ENCODE measurements at regions not wholly inside any gene's neighbourhood (a gene's known extent, or its start where the extent isn't known, plus 50 kb on each side); places are given as distances from the start of the nearest gene placed in this dataset.

GRCh38 chr1:228861832-228862180 lies 126.5 kb downstream of the RHOU start:
- Histone ChIP-seq H3K9me2 (ENCODE audit: insufficient read depth, low read length) (no peaks in the 10 kb centered on the region), H3K4me3 (ENCODE audit: low read length) (no peak overlapping the region), H3K4me2 (ENCODE audit: low read length) (no peak overlapping the region), H3F3A (ENCODE audit: insufficient read depth, low read length, poor library complexity, severe bottlenecking) (no peaks in the 10 kb centered on the region), H3K36me3 (ENCODE audit: insufficient read depth, low read length) (no peaks in the 10 kb centered on the region), H3K27ac (ENCODE audit: low read length) (no peak overlapping the region), H3K79me2 (replicated peaks; ENCODE audit: insufficient read depth, low read length) (no peaks in the 10 kb centered on the region), H3K9ac (ENCODE audit: low read length) (no peak overlapping the region), H3K9me3 (ENCODE audit: low read length) (no peaks in the 10 kb centered on the region), H4K20me1 (ENCODE audit: insufficient read depth) (no peaks in the 10 kb centered on the region), H2AFZ (ENCODE audit: low read depth, low read length) (no peak overlapping the region), H3K27me3 (ENCODE audit: insufficient read depth, low read depth, low read length) (no peaks in the 10 kb centered on the region)
- TF ChIP-seq REST (IDR thresholded peaks at IDR 0.05; ENCODE audit: borderline replicate concordance) (no peak), MXI1 (conservative IDR thresholded peaks at IDR 0.05; ENCODE audit: poor library complexity, severe bottlenecking) (no peak), EP300 (conservative IDR thresholded peaks at IDR 0.05; ENCODE audit: poor library complexity, severe bottlenecking) (no peak)

- Histone ChIP-seq H3K27ac (ENCODE audit: low read length) (no peak overlapping the region), H3K4me2 (ENCODE audit: low read length) (no peak overlapping the region), H3K79me2 (replicated peaks; ENCODE audit: insufficient read depth, low read length) (no peaks in the 10 kb centered on the region), H3K27me3 (ENCODE audit: insufficient read depth, low read depth, low read length) (no peaks in the 10 kb centered on the region), H3F3A (ENCODE audit: insufficient read depth, low read length, poor library complexity, severe bottlenecking) (no peaks in the 10 kb centered on the region), H3K4me3 (ENCODE audit: low read length) (no peak overlapping the region), H2AFZ (ENCODE audit: low read depth, low read length) (no peak overlapping the region), H3K9ac (ENCODE audit: low read length) (no peak overlapping the region), H3K9me3 (ENCODE audit: low read length) (no peaks in the 10 kb centered on the region), H4K20me1 (ENCODE audit: insufficient read depth) (no peaks in the 10 kb centered on the region), H3K36me3 (ENCODE audit: insufficient read depth, low read length) (no peaks in the 10 kb centered on the region), H3K9me2 (ENCODE audit: insufficient read depth, low read length) (no peaks in the 10 kb centered on the region)
- TF ChIP-seq POLR2AphosphoS5 (IDR thresholded peaks at IDR 0.05): no peak
- no peak for TF ChIP-seq RAD21 (conservative IDR thresholded peaks at IDR 0.05)
- TF ChIP-seq REST (IDR thresholded peaks at IDR 0.05; ENCODE audit: borderline replicate concordance): no peak
- TF ChIP-seq TAF1 (IDR thresholded peaks at IDR 0.05; ENCODE audit: low read depth): no peak
- TF ChIP-seq EZH2 (IDR thresholded peaks at IDR 0.05; ENCODE audit: borderline replicate concordance, insufficient read depth, low read length, poor library complexity, severe bottlenecking): no peak
- TF ChIP-seq MXI1 (conservative IDR thresholded peaks at IDR 0.05; ENCODE audit: poor library complexity, severe bottlenecking): no peak
These were observed 127.5 kb downstream of the RHOU start for GRCh38 chr1:228862542-228863505.
